ENCODE measurements at regions not wholly inside any gene's neighbourhood (a gene's known extent, or its start where the extent isn't known, plus 50 kb on each side); places are given as distances from the start of the nearest gene placed in this dataset.

- DNase-seq (ENCODE audit: low spot score) (no peak), ATAC-seq (no peak)
- peaks cover 14% of the 10 kb centered on the region for H3K9me3 Mint-ChIP-seq
- TF ChIP-seq KAT7 (CRISPR knock-in tag; IDR thresholded peaks at IDR 0.05; ENCODE audit: borderline replicate concordance): no peak
- TF ChIP-seq, protein P1, sequence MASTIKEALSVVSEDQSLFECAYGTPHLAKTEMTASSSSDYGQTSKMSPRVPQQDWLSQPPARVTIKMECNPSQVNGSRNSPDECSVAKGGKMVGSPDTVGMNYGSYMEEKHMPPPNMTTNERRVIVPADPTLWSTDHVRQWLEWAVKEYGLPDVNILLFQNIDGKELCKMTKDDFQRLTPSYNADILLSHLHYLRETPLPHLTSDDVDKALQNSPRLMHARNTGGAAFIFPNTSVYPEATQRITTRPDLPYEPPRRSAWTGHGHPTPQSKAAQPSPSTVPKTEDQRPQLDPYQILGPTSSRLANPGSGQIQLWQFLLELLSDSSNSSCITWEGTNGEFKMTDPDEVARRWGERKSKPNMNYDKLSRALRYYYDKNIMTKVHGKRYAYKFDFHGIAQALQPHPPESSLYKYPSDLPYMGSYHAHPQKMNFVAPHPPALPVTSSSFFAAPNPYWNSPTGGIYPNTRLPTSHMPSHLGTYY (CRISPR knock-in tag; IDR thresholded peaks at IDR 0.05): no peak
- TF ChIP-seq, protein P2, sequence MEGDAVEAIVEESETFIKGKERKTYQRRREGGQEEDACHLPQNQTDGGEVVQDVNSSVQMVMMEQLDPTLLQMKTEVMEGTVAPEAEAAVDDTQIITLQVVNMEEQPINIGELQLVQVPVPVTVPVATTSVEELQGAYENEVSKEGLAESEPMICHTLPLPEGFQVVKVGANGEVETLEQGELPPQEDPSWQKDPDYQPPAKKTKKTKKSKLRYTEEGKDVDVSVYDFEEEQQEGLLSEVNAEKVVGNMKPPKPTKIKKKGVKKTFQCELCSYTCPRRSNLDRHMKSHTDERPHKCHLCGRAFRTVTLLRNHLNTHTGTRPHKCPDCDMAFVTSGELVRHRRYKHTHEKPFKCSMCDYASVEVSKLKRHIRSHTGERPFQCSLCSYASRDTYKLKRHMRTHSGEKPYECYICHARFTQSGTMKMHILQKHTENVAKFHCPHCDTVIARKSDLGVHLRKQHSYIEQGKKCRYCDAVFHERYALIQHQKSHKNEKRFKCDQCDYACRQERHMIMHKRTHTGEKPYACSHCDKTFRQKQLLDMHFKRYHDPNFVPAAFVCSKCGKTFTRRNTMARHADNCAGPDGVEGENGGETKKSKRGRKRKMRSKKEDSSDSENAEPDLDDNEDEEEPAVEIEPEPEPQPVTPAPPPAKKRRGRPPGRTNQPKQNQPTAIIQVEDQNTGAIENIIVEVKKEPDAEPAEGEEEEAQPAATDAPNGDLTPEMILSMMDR (IDR thresholded peaks at IDR 0.05): no peak
- no peak for TF ChIP-seq MAX (CRISPR knock-in tag; IDR thresholded peaks at IDR 0.05)
- TF ChIP-seq ESRRA (CRISPR knock-in tag; IDR thresholded peaks at IDR 0.05; ENCODE audit: borderline replicate concordance): no peak
- no peak for TF ChIP-seq TCF7 (CRISPR knock-in tag; IDR thresholded peaks at IDR 0.05; ENCODE audit: low read depth)
- no peak for TF ChIP-seq CREB1 (CRISPR knock-in tag; IDR thresholded peaks at IDR 0.05)
- TF ChIP-seq TEAD1 (CRISPR knock-in tag; IDR thresholded peaks at IDR 0.05): no peak
- TF ChIP-seq GRHL2 (CRISPR knock-in tag; IDR thresholded peaks at IDR 0.05; ENCODE audit: insufficient replicate concordance, severe bottlenecking): no peak
- no peak for TF ChIP-seq ZSCAN18 (CRISPR knock-in tag; IDR thresholded peaks at IDR 0.05)
- TF ChIP-seq, protein P3, sequence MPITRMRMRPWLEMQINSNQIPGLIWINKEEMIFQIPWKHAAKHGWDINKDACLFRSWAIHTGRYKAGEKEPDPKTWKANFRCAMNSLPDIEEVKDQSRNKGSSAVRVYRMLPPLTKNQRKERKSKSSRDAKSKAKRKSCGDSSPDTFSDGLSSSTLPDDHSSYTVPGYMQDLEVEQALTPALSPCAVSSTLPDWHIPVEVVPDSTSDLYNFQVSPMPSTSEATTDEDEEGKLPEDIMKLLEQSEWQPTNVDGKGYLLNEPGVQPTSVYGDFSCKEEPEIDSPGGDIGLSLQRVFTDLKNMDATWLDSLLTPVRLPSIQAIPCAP (CRISPR knock-in tag; IDR thresholded peaks at IDR 0.05): no peak
- no peak for TF ChIP-seq OVOL2 (CRISPR knock-in tag; IDR thresholded peaks at IDR 0.05; ENCODE audit: borderline replicate concordance)
- TF ChIP-seq, protein P4, sequence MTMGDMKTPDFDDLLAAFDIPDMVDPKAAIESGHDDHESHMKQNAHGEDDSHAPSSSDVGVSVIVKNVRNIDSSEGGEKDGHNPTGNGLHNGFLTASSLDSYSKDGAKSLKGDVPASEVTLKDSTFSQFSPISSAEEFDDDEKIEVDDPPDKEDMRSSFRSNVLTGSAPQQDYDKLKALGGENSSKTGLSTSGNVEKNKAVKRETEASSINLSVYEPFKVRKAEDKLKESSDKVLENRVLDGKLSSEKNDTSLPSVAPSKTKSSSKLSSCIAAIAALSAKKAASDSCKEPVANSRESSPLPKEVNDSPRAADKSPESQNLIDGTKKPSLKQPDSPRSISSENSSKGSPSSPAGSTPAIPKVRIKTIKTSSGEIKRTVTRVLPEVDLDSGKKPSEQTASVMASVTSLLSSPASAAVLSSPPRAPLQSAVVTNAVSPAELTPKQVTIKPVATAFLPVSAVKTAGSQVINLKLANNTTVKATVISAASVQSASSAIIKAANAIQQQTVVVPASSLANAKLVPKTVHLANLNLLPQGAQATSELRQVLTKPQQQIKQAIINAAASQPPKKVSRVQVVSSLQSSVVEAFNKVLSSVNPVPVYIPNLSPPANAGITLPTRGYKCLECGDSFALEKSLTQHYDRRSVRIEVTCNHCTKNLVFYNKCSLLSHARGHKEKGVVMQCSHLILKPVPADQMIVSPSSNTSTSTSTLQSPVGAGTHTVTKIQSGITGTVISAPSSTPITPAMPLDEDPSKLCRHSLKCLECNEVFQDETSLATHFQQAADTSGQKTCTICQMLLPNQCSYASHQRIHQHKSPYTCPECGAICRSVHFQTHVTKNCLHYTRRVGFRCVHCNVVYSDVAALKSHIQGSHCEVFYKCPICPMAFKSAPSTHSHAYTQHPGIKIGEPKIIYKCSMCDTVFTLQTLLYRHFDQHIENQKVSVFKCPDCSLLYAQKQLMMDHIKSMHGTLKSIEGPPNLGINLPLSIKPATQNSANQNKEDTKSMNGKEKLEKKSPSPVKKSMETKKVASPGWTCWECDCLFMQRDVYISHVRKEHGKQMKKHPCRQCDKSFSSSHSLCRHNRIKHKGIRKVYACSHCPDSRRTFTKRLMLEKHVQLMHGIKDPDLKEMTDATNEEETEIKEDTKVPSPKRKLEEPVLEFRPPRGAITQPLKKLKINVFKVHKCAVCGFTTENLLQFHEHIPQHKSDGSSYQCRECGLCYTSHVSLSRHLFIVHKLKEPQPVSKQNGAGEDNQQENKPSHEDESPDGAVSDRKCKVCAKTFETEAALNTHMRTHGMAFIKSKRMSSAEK (CRISPR knock-in tag; IDR thresholded peaks at IDR 0.05; ENCODE audit: borderline replicate concordance): no peak
- no peak for TF ChIP-seq TEAD4 (CRISPR knock-in tag; IDR thresholded peaks at IDR 0.05)
- no peak for TF ChIP-seq ZNF317 (CRISPR knock-in tag; IDR thresholded peaks at IDR 0.05; ENCODE audit: borderline replicate concordance, low read depth)
- no peak for TF ChIP-seq ZNF416 (CRISPR knock-in tag; IDR thresholded peaks at IDR 0.05)
- TF ChIP-seq, protein P5, sequence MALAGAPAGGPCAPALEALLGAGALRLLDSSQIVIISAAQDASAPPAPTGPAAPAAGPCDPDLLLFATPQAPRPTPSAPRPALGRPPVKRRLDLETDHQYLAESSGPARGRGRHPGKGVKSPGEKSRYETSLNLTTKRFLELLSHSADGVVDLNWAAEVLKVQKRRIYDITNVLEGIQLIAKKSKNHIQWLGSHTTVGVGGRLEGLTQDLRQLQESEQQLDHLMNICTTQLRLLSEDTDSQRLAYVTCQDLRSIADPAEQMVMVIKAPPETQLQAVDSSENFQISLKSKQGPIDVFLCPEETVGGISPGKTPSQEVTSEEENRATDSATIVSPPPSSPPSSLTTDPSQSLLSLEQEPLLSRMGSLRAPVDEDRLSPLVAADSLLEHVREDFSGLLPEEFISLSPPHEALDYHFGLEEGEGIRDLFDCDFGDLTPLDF (CRISPR knock-in tag; IDR thresholded peaks at IDR 0.05): no peak
- no peak for TF ChIP-seq PRDM15 (CRISPR knock-in tag; IDR thresholded peaks at IDR 0.05)
- no peak for TF ChIP-seq ZNF423 (CRISPR knock-in tag; IDR thresholded peaks at IDR 0.05)
- H3K4me3 Mint-ChIP-seq: no peak overlapping the region
- ChIA-PET CTCF (no interaction called here), POLR2A (no interaction called here)
- no peaks in the 10 kb centered on the region for H3K27me3 Mint-ChIP-seq (ENCODE audit: low read depth)
- H3K36me3 Mint-ChIP-seq: no peaks in the 10 kb centered on the region
- no peak overlapping the region for H3K27ac Mint-ChIP-seq
- H3K4me1 Mint-ChIP-seq: no peaks in the 10 kb centered on the region
Measured at GRCh38 chr10:120019568-120019967, 127.0 kb downstream of the SEC23IP start.
